Fibroblast of skin of left quadriceps (primary cell): ENCODE measurements at regions not wholly inside any gene's neighbourhood (a gene's known extent, or its start where the extent isn't known, plus 50 kb on each side); places are given as distances from the start of the nearest gene placed in this dataset.
"Not testable (repeated sequence)": the region's sequence is repeated elsewhere in the genome, so short reads cannot be mapped to it uniquely, and the experiment has no call there.

Source experiments
- DNase-seq, 2 experiments: peaks; one replicate each; pipeline ENCODE4 v3.0.0-alpha.2; 2013; ENCODE audit warnings: low read depth in 2 of 2

- no peak for DNase-seq
These were observed 80.4 kb upstream of the ZCCHC2 start for GRCh38 chr18:62442391-62442790.

- no peak for DNase-seq
These were observed 77.4 kb upstream of the ZCCHC2 start for GRCh38 chr18:62445386-62445917.

- DNase-seq = no peak
These were observed 76.3 kb upstream of the ZCCHC2 start for GRCh38 chr18:62446511-62446910.

GRCh38 chr18:62447652-62448051 lies 75.2 kb upstream of the ZCCHC2 start:
- DNase-seq = no peak

GRCh38 chr18:62448426-62448825 lies 74.4 kb upstream of the ZCCHC2 start:
- DNase-seq = no peak

- no peak for DNase-seq
These were observed 73.2 kb upstream of the ZCCHC2 start for GRCh38 chr18:62449490-62450104.

- no peak for DNase-seq
These were observed 72.7 kb upstream of the ZCCHC2 start for GRCh38 chr18:62450175-62450545.

- DNase-seq = peak; percentile 12 to 14
These were observed 72.0 kb upstream of the ZCCHC2 start for GRCh38 chr18:62450546-62451410.

- no peak for DNase-seq
These were observed 70.5 kb upstream of the ZCCHC2 start for GRCh38 chr18:62452280-62452831.

GRCh38 chr18:62453864-62454263 lies 69.0 kb upstream of the ZCCHC2 start:
- no peak for DNase-seq

- DNase-seq = no peak
These were observed 68.3 kb upstream of the ZCCHC2 start for GRCh38 chr18:62454527-62454926.

- DNase-seq = no peak
These were observed 67.6 kb upstream of the ZCCHC2 start for GRCh38 chr18:62455222-62455621.

- no peak for DNase-seq
These were observed 64.9 kb upstream of the ZCCHC2 start for GRCh38 chr18:62457877-62458276.

- DNase-seq = no peak
These were observed 64.5 kb upstream of the ZCCHC2 start for GRCh38 chr18:62458346-62458745.

GRCh38 chr18:62458868-62459716 lies 63.7 kb upstream of the ZCCHC2 start:
- no peak for DNase-seq

- DNase-seq = no peak
These were observed 61.9 kb upstream of the ZCCHC2 start for GRCh38 chr18:62460851-62461300.

GRCh38 chr18:62461591-62461990 lies 61.2 kb upstream of the ZCCHC2 start:
- no peak for DNase-seq

GRCh38 chr18:62464266-62464665 lies 58.6 kb upstream of the ZCCHC2 start:
- no peak for DNase-seq

GRCh38 chr18:62469131-62469530 lies 53.7 kb upstream of the ZCCHC2 start:
- not testable (repeated sequence) for DNase-seq
